ENCODE measurements at regions not wholly inside any gene's neighbourhood (a gene's known extent, or its start where the extent isn't known, plus 50 kb on each side); places are given as distances from the start of the nearest gene placed in this dataset.

- TF ChIP-seq, protein P1, sequence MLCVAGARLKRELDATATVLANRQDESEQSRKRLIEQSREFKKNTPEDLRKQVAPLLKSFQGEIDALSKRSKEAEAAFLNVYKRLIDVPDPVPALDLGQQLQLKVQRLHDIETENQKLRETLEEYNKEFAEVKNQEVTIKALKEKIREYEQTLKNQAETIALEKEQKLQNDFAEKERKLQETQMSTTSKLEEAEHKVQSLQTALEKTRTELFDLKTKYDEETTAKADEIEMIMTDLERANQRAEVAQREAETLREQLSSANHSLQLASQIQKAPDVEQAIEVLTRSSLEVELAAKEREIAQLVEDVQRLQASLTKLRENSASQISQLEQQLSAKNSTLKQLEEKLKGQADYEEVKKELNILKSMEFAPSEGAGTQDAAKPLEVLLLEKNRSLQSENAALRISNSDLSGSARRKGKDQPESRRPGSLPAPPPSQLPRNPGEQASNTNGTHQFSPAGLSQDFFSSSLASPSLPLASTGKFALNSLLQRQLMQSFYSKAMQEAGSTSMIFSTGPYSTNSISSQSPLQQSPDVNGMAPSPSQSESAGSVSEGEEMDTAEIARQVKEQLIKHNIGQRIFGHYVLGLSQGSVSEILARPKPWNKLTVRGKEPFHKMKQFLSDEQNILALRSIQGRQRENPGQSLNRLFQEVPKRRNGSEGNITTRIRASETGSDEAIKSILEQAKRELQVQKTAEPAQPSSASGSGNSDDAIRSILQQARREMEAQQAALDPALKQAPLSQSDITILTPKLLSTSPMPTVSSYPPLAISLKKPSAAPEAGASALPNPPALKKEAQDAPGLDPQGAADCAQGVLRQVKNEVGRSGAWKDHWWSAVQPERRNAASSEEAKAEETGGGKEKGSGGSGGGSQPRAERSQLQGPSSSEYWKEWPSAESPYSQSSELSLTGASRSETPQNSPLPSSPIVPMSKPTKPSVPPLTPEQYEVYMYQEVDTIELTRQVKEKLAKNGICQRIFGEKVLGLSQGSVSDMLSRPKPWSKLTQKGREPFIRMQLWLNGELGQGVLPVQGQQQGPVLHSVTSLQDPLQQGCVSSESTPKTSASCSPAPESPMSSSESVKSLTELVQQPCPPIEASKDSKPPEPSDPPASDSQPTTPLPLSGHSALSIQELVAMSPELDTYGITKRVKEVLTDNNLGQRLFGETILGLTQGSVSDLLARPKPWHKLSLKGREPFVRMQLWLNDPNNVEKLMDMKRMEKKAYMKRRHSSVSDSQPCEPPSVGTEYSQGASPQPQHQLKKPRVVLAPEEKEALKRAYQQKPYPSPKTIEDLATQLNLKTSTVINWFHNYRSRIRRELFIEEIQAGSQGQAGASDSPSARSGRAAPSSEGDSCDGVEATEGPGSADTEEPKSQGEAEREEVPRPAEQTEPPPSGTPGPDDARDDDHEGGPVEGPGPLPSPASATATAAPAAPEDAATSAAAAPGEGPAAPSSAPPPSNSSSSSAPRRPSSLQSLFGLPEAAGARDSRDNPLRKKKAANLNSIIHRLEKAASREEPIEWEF (IDR thresholded peaks at IDR 0.05; ENCODE audit: insufficient replicate concordance, low read depth, low read length): no peak
- TF ChIP-seq HCFC1 (IDR thresholded peaks at IDR 0.05; ENCODE audit: low read length) (no peak), E2F8 (IDR thresholded peaks at IDR 0.05; ENCODE audit: low read depth, partially characterized antibody) (no peak), CREM (IDR thresholded peaks at IDR 0.05; ENCODE audit: low read depth) (no peak)
These were observed 165.3 kb downstream of the GASK1B start (continued) for GRCh38 chr4:158007566-158007965.

GRCh38 chr4:158006990-158007389 is 165.8 kb downstream of the GASK1B start:
- H4K20me1 ChIP-seq (ENCODE audit: control insufficient read depth, insufficient read depth): no peaks in the 10 kb centered on the region
- H3K9ac ChIP-seq (ENCODE audit: control insufficient read depth, insufficient read depth, low read length): no peak overlapping the region
- ChIA-PET CTCF (interaction anchor here (0.6 kb wide), 1 partner anchor 177 kb away, joined by 3 read pairs; no protein-coding TSS in a partner anchor), POLR2A (no interaction called here), RAD21 (ENCODE audit: unreplicated experiment) (no interaction called here), SMC1A (ENCODE audit: uncharacterized antibody, unreplicated experiment) (no interaction called here)
- FAIRE-seq: no peak
- H2AFZ ChIP-seq (ENCODE audit: control insufficient read depth, low read depth, low read length): no peak overlapping the region
- no peak overlapping the region for H3K4me2 ChIP-seq (ENCODE audit: control insufficient read depth, insufficient read depth)
- DNase-seq (ENCODE audit: low read depth, low spot score): no peak
- BruUV-seq (replicated peaks): no TSS peak
- H3K27ac ChIP-seq (ENCODE audit: control insufficient read depth, insufficient read depth): no peak overlapping the region
- H3K27me3 ChIP-seq (replicated peaks in 1 of 2; ENCODE audit: control insufficient read depth in 2 of 2, insufficient read depth in 2 of 2, low read length in 1 of 2): no peaks in the 10 kb centered on the region
- ATAC-seq: no peak
- in situ Hi-C loops (cut with MboI) (no loop called here), intact Hi-C loops (cut with micrococcal nuclease; ENCODE audit: unreplicated experiment) (no loop called here)
- no peak overlapping the region for H3K4me3 ChIP-seq
- no peaks in the 10 kb centered on the region for H3K9me3 ChIP-seq (replicated peaks; ENCODE audit: control insufficient read depth, insufficient read depth, low read length)
- no peaks in the 10 kb centered on the region for H3K4me1 ChIP-seq (ENCODE audit: control insufficient read depth, insufficient read depth, low read length)
- H3K36me3 ChIP-seq (ENCODE audit: control insufficient read depth in 2 of 2, insufficient read depth in 2 of 2, low read length in 1 of 2): no peaks in the 10 kb centered on the region
- no peaks in the 10 kb centered on the region for H3K79me2 ChIP-seq (ENCODE audit: control insufficient read depth, insufficient read depth, low read length)
- TF ChIP-seq ZSCAN29 (IDR thresholded peaks at IDR 0.05) (no peak), PML (IDR thresholded peaks at IDR 0.05; ENCODE audit: low read length) (no peak), NRF1 (conservative IDR thresholded peaks at IDR 0.05; ENCODE audit: low read depth, low read length) (no peak), SUZ12 (IDR thresholded peaks at IDR 0.05; ENCODE audit: unreplicated experiment) (no peak), FOS (IDR thresholded peaks at IDR 0.05; ENCODE audit: borderline replicate concordance, extremely low read depth, insufficient read length) (no peak), PAX5 (IDR thresholded peaks at IDR 0.05; ENCODE audit: borderline replicate concordance, low read depth, low read length) (no peak), PKNOX1 (IDR thresholded peaks at IDR 0.05) (no peak)
- TF ChIP-seq, protein P2, sequence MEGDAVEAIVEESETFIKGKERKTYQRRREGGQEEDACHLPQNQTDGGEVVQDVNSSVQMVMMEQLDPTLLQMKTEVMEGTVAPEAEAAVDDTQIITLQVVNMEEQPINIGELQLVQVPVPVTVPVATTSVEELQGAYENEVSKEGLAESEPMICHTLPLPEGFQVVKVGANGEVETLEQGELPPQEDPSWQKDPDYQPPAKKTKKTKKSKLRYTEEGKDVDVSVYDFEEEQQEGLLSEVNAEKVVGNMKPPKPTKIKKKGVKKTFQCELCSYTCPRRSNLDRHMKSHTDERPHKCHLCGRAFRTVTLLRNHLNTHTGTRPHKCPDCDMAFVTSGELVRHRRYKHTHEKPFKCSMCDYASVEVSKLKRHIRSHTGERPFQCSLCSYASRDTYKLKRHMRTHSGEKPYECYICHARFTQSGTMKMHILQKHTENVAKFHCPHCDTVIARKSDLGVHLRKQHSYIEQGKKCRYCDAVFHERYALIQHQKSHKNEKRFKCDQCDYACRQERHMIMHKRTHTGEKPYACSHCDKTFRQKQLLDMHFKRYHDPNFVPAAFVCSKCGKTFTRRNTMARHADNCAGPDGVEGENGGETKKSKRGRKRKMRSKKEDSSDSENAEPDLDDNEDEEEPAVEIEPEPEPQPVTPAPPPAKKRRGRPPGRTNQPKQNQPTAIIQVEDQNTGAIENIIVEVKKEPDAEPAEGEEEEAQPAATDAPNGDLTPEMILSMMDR (IDR thresholded peaks at IDR 0.05 in 2 of 3, conservative IDR thresholded peaks at IDR 0.05 in 1 of 3; ENCODE audit: control insufficient read depth in 2 of 3, extremely low read depth in 1 of 3, insufficient read depth in 1 of 3, low read depth in 3 of 3, low read length in 3 of 3): no peak
